Progenitor cell of endocrine pancreas (in vitro differentiated cells): ENCODE measurements at regions not wholly inside any gene's neighbourhood (a gene's known extent, or its start where the extent isn't known, plus 50 kb on each side); places are given as distances from the start of the nearest gene placed in this dataset.

Experiments
- DNase-seq: peaks from one replicate; pipeline ENCODE4 v3.0.0; 2021; ENCODE audit warnings: low spot score; ENCODE audit not compliant: unreplicated experiment
- H3K27ac Mint-ChIP-seq: 2 replicates; pipeline ENCODE4 v1.8.0; 2021; ENCODE audit warnings: mild to moderate bottlenecking, moderate library complexity, mixed read lengths
- H3K27me3 Mint-ChIP-seq: 2 replicates; pipeline ENCODE4 v1.8.0; 2021; ENCODE audit warnings: mixed read lengths
- H3K36me3 Mint-ChIP-seq: 2 replicates; pipeline ENCODE4 v1.8.0; 2022; ENCODE audit warnings: mixed read lengths; ENCODE audit not compliant: insufficient read depth
- H3K4me1 Mint-ChIP-seq: 2 replicates; pipeline ENCODE4 v1.8.0; 2021; ENCODE audit warnings: low read depth, mixed read lengths
- H3K4me3 Mint-ChIP-seq: 2 replicates; pipeline ENCODE4 v1.8.0; 2021; ENCODE audit warnings: low read depth, mild to moderate bottlenecking, moderate library complexity, mixed read lengths
- H3K9me3 Mint-ChIP-seq: 2 replicates; pipeline ENCODE4 v1.8.0; 2021; ENCODE audit warnings: low read depth, mixed read lengths
- TF ChIP-seq, protein P1 (sequence below): fragments of 200-600 bp; sonication (generic); IDR thresholded peaks from one replicate; pipeline ENCODE4 v1.5.0; 2021; ENCODE audit warnings: antibody characterized with exemption, mild to moderate bottlenecking; ENCODE audit not compliant: unreplicated experiment

DNA sequence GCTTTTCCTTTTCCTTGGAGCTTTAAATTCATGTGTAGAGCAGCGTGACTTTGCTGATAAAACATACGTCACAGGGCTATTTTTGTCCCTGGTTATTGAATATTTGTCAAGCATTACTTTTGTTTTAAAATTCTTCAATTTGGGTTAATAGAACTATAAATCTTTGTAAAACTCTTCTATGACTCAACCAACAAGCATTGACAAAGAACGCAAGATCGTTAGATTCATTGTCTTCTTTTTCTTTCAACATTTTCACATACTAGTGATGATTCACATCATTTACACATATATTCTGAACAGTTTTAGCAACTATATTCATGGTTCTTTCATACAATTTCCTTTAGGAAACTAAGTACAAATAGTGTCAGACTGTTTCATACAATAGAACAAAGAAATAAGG, 72.0 kb upstream of the GPM6A start:
- H3K4me3 Mint-ChIP-seq: no peak overlapping the region
- no peaks in the 10 kb centered on the region for H3K27me3 Mint-ChIP-seq
- no peak overlapping the region for H3K27ac Mint-ChIP-seq
- TF ChIP-seq, protein P1, sequence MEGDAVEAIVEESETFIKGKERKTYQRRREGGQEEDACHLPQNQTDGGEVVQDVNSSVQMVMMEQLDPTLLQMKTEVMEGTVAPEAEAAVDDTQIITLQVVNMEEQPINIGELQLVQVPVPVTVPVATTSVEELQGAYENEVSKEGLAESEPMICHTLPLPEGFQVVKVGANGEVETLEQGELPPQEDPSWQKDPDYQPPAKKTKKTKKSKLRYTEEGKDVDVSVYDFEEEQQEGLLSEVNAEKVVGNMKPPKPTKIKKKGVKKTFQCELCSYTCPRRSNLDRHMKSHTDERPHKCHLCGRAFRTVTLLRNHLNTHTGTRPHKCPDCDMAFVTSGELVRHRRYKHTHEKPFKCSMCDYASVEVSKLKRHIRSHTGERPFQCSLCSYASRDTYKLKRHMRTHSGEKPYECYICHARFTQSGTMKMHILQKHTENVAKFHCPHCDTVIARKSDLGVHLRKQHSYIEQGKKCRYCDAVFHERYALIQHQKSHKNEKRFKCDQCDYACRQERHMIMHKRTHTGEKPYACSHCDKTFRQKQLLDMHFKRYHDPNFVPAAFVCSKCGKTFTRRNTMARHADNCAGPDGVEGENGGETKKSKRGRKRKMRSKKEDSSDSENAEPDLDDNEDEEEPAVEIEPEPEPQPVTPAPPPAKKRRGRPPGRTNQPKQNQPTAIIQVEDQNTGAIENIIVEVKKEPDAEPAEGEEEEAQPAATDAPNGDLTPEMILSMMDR: no peak
- H3K9me3 Mint-ChIP-seq: peaks cover 7% of the 10 kb centered on the region
- no peak for DNase-seq
- H3K4me1 Mint-ChIP-seq: no peaks in the 10 kb centered on the region
- H3K36me3 Mint-ChIP-seq: no peaks in the 10 kb centered on the region

DNA sequence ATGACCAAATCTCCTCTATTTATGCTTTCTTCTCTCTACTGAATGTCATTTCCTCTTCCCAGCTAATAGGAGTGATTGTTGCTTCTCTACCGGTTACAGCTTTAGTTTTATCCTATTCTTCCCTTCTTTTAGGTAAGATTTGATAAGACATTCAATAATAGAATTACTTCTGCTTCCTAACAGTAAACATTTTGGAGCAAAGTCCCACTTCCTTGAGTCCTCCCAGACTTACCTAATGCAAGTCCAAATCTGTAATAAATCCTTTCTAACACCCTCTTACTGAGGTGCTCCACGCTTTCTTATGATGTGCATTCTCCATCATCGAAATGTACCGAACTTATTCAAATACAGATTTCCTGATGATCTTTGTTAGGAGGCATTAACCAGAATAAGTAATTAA, 79.2 kb upstream of the GPM6A start:
- no peaks in the 10 kb centered on the region for H3K9me3 Mint-ChIP-seq
- no peak overlapping the region for H3K4me3 Mint-ChIP-seq
- H3K27me3 Mint-ChIP-seq: no peaks in the 10 kb centered on the region
- TF ChIP-seq, protein P1: no peak
- peaks cover 3% of the 10 kb centered on the region for H3K4me1 Mint-ChIP-seq
- no peak overlapping the region for H3K27ac Mint-ChIP-seq
- no peak for DNase-seq
- no peaks in the 10 kb centered on the region for H3K36me3 Mint-ChIP-seq

DNA sequence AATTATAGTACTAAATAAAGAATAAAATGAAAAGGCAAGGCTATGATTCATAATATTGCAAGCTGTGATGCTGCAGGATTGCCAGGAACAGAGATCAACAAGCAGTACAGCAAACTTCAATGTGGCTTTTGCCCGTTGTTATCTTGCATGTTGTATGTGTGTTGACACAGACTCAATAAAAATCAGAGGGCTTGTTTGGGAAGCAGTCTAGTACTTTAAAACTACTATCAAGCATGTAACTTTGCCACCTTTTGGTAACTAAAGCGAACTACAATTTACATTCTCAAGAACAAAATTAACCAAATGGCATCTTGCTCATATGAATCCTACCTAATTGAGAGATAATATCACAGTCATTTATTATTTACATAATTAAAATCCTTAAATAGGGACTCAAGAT, 79.8 kb upstream of the GPM6A start:
- no peaks in the 10 kb centered on the region for H3K9me3 Mint-ChIP-seq
- no peak overlapping the region for H3K4me3 Mint-ChIP-seq
- H3K27me3 Mint-ChIP-seq: no peaks in the 10 kb centered on the region
- peaks cover 3% of the 10 kb centered on the region for H3K4me1 Mint-ChIP-seq
- H3K36me3 Mint-ChIP-seq: no peaks in the 10 kb centered on the region
- TF ChIP-seq, protein P1: peak; percentile 51
- H3K27ac Mint-ChIP-seq: no peak overlapping the region
- no peak for DNase-seq

DNA sequence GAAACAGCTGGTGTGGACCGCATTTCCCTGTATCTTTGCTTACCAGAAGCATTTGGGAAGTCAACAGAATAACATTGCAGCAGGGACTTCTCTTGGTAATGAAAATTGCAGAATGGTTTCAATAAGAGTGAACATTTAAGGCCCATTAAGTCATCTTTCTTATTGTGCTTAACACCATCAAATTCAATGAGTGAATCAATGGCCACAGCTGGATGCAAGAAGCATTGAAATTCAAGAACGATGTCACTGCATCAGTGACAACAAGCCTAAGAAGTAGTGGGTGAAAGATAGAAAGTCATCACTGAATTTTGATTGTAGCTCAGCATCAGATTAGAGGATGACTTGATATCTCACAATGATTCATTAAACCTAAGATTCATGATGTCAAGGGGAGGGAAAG, 93.9 kb upstream of the GPM6A start:
- no peak overlapping the region for H3K27ac Mint-ChIP-seq
- DNase-seq: no peak
- peaks cover under 1% of the 10 kb centered on the region for H3K9me3 Mint-ChIP-seq
- no peaks in the 10 kb centered on the region for H3K36me3 Mint-ChIP-seq
- no peaks in the 10 kb centered on the region for H3K27me3 Mint-ChIP-seq
- TF ChIP-seq, protein P1: no peak
- H3K4me3 Mint-ChIP-seq: no peak overlapping the region
- no peaks in the 10 kb centered on the region for H3K4me1 Mint-ChIP-seq

DNA sequence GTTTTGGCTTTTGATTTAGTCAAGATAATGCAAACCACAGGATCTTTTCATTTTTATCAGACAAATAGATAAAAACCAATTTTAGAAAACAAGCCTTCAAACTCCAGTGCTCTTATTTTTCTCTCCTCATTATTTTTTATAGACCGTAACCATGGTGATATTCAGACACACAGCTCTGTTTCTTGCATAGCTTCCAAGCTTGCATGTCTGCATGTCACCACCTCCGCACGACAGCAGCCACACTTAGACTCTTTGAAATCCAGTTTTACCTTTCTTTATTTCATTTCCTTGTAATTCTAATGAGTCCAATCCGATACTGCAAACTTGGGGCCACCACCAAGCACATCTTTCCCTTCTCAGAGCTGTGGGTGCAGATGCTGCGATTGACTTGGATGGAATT, 94.3 kb upstream of the GPM6A start:
- DNase-seq: no peak
- TF ChIP-seq, protein P1: no peak
- H3K9me3 Mint-ChIP-seq: no peaks in the 10 kb centered on the region
- H3K36me3 Mint-ChIP-seq: no peaks in the 10 kb centered on the region
- H3K4me1 Mint-ChIP-seq: no peaks in the 10 kb centered on the region
- no peak overlapping the region for H3K4me3 Mint-ChIP-seq
- H3K27me3 Mint-ChIP-seq: no peaks in the 10 kb centered on the region
- H3K27ac Mint-ChIP-seq: no peak overlapping the region
